Activated naive CD4-positive, alpha-beta T cell treated with anti-CD3 and anti-CD28 coated beads, Interleukin-2, amount 50 U/mL, for 24 hours (primary cell): ENCODE measurements at regions not wholly inside any gene's neighbourhood (a gene's known extent, or its start where the extent isn't known, plus 50 kb on each side); places are given as distances from the start of the nearest gene placed in this dataset.
"Not testable (repeated sequence)": the region's sequence is repeated elsewhere in the genome, so short reads cannot be mapped to it uniquely, and the experiment has no call there.

ENCODE experiments used
- H3K27ac Mint-ChIP-seq: one replicate; pipeline ENCODE4 v1.8.0; 2021; ENCODE audit warnings: mild to moderate bottlenecking, mixed read lengths
- H3K27me3 Mint-ChIP-seq: one replicate; pipeline ENCODE4 v1.8.0; 2021; ENCODE audit warnings: mixed read lengths
- H3K36me3 Mint-ChIP-seq: one replicate; pipeline ENCODE4 v1.8.0; 2021; ENCODE audit warnings: mixed read lengths
- H3K4me1 Mint-ChIP-seq: one replicate; pipeline ENCODE4 v1.8.0; 2021; ENCODE audit warnings: mixed read lengths
- H3K4me3 Mint-ChIP-seq: one replicate; pipeline ENCODE4 v1.8.0; 2021; ENCODE audit warnings: mild to moderate bottlenecking, mixed read lengths
- H3K9me3 Mint-ChIP-seq: one replicate; pipeline ENCODE4 v1.8.0; 2021; ENCODE audit warnings: mixed read lengths

GRCh38 chr3:16076564-16076963 lies 97.9 kb upstream of the GALNT15 start:
- Mint-ChIP-seq H3K4me3 (no peak overlapping the region), H3K9me3 (peaks cover 6% of the 10 kb centered on the region), H3K4me1 (no peaks in the 10 kb centered on the region), H3K27ac (no peak overlapping the region), H3K36me3 (peaks cover 3% of the 10 kb centered on the region), H3K27me3 (no peaks in the 10 kb centered on the region)

- H3K4me1 Mint-ChIP-seq, H3K27ac Mint-ChIP-seq, H3K9me3 Mint-ChIP-seq: not testable (repeated sequence)
Observed at GRCh38 chr3:16077146-16077545, 97.3 kb upstream of the GALNT15 start.

GRCh38 chr3:16077681-16078080 lies 96.8 kb upstream of the GALNT15 start:
- H3K36me3 Mint-ChIP-seq, H3K4me1 Mint-ChIP-seq, H3K4me3 Mint-ChIP-seq, H3K9me3 Mint-ChIP-seq, H3K27ac Mint-ChIP-seq, H3K27me3 Mint-ChIP-seq: not testable (repeated sequence)

More at GRCh38 chr3:16077146-16077545, 97.3 kb upstream of the GALNT15 start:
- H3K4me3 Mint-ChIP-seq, H3K27me3 Mint-ChIP-seq, H3K36me3 Mint-ChIP-seq: not testable (repeated sequence)

- peaks cover 11% of the 10 kb centered on the region for H3K9me3 Mint-ChIP-seq
- H3K4me1 Mint-ChIP-seq = no peaks in the 10 kb centered on the region
- H3K36me3 Mint-ChIP-seq = peaks cover 5% of the 10 kb centered on the region
- no peak overlapping the region for H3K4me3 Mint-ChIP-seq
- H3K27me3 Mint-ChIP-seq = no peaks in the 10 kb centered on the region
- no peak overlapping the region for H3K27ac Mint-ChIP-seq
Observed at GRCh38 chr3:16079519-16079918, 95.0 kb upstream of the GALNT15 start.

GRCh38 chr3:16081661-16082060 lies 92.8 kb upstream of the GALNT15 start:
- Mint-ChIP-seq H3K9me3 (peaks cover 11% of the 10 kb centered on the region), H3K27ac (no peak overlapping the region), H3K4me3 (no peak overlapping the region), H3K36me3 (peaks cover 5% of the 10 kb centered on the region), H3K4me1 (no peaks in the 10 kb centered on the region), H3K27me3 (peaks cover 3% of the 10 kb centered on the region)

- Mint-ChIP-seq H3K27ac (no peak overlapping the region), H3K36me3 (peaks cover 5% of the 10 kb centered on the region), H3K4me1 (no peaks in the 10 kb centered on the region), H3K4me3 (no peak overlapping the region), H3K27me3 (peaks cover 3% of the 10 kb centered on the region), H3K9me3 (peaks cover 11% of the 10 kb centered on the region)
Observed at GRCh38 chr3:16084887-16085286, 89.6 kb upstream of the GALNT15 start.

- Mint-ChIP-seq H3K4me1 (no peaks in the 10 kb centered on the region), H3K36me3 (peaks cover 5% of the 10 kb centered on the region), H3K4me3 (no peak overlapping the region), H3K27ac (no peak overlapping the region), H3K9me3 (peaks cover 10% of the 10 kb centered on the region), H3K27me3 (peaks cover 3% of the 10 kb centered on the region)
Observed at GRCh38 chr3:16085410-16085809, 89.1 kb upstream of the GALNT15 start.

- Mint-ChIP-seq H3K27me3 (peaks cover 3% of the 10 kb centered on the region), H3K9me3 (peaks cover 5% of the 10 kb centered on the region), H3K36me3 (peaks cover 2% of the 10 kb centered on the region), H3K4me3 (no peak overlapping the region), H3K4me1 (no peaks in the 10 kb centered on the region), H3K27ac (no peak overlapping the region)
Observed at GRCh38 chr3:16085884-16086608, 88.4 kb upstream of the GALNT15 start.

- peaks cover 2% of the 10 kb centered on the region for H3K36me3 Mint-ChIP-seq
- H3K4me3 Mint-ChIP-seq = no peak overlapping the region
- H3K4me1 Mint-ChIP-seq = no peaks in the 10 kb centered on the region
- H3K9me3 Mint-ChIP-seq = peaks cover 5% of the 10 kb centered on the region
- peaks cover 3% of the 10 kb centered on the region for H3K27me3 Mint-ChIP-seq
- H3K27ac Mint-ChIP-seq = no peak overlapping the region
Observed at GRCh38 chr3:16086690-16087089, 87.8 kb upstream of the GALNT15 start.

- Mint-ChIP-seq H3K27me3 (peaks cover 3% of the 10 kb centered on the region), H3K27ac (no peak overlapping the region), H3K4me3 (no peak overlapping the region), H3K4me1 (no peaks in the 10 kb centered on the region), H3K9me3 (no peaks in the 10 kb centered on the region), H3K36me3 (no peaks in the 10 kb centered on the region)
Observed at GRCh38 chr3:16088496-16088895, 86.0 kb upstream of the GALNT15 start.

- Mint-ChIP-seq H3K4me1 (no peaks in the 10 kb centered on the region), H3K4me3 (no peak overlapping the region), H3K27me3 (peaks cover 3% of the 10 kb centered on the region), H3K36me3 (no peaks in the 10 kb centered on the region), H3K9me3 (no peaks in the 10 kb centered on the region), H3K27ac (no peak overlapping the region)
Observed at GRCh38 chr3:16089521-16089920, 85.0 kb upstream of the GALNT15 start.

- Mint-ChIP-seq H3K4me3 (no peak overlapping the region), H3K27ac (no peak overlapping the region), H3K36me3 (no peaks in the 10 kb centered on the region), H3K4me1 (no peaks in the 10 kb centered on the region), H3K27me3 (no peaks in the 10 kb centered on the region), H3K9me3 (no peaks in the 10 kb centered on the region)
Observed at GRCh38 chr3:16090024-16090423, 84.5 kb upstream of the GALNT15 start.

GRCh38 chr3:16090706-16091105 lies 83.8 kb upstream of the GALNT15 start:
- Mint-ChIP-seq H3K27me3 (no peaks in the 10 kb centered on the region), H3K4me3 (no peak overlapping the region), H3K4me1 (no peaks in the 10 kb centered on the region), H3K9me3 (no peaks in the 10 kb centered on the region), H3K27ac (no peak overlapping the region), H3K36me3 (no peaks in the 10 kb centered on the region)

GRCh38 chr3:16092923-16093322 lies 81.6 kb upstream of the GALNT15 start:
- H3K9me3 Mint-ChIP-seq = no peaks in the 10 kb centered on the region
- H3K27ac Mint-ChIP-seq = no peak overlapping the region
- H3K4me3 Mint-ChIP-seq = no peak overlapping the region
- H3K4me1 Mint-ChIP-seq = no peaks in the 10 kb centered on the region
- no peaks in the 10 kb centered on the region for H3K27me3 Mint-ChIP-seq
- no peaks in the 10 kb centered on the region for H3K36me3 Mint-ChIP-seq

GRCh38 chr3:16101295-16102186 lies 72.9 kb upstream of the GALNT15 start:
- Mint-ChIP-seq H3K4me1 (no peaks in the 10 kb centered on the region), H3K27me3 (peaks cover 7% of the 10 kb centered on the region), H3K36me3 (no peaks in the 10 kb centered on the region), H3K27ac (no peak overlapping the region), H3K4me3 (no peak overlapping the region), H3K9me3 (no peaks in the 10 kb centered on the region)

GRCh38 chr3:16102187-16102561 lies 72.3 kb upstream of the GALNT15 start:
- H3K9me3 Mint-ChIP-seq = no peaks in the 10 kb centered on the region
- no peak overlapping the region for H3K4me3 Mint-ChIP-seq
- no peaks in the 10 kb centered on the region for H3K36me3 Mint-ChIP-seq
- no peaks in the 10 kb centered on the region for H3K4me1 Mint-ChIP-seq
- H3K27me3 Mint-ChIP-seq = peaks cover 7% of the 10 kb centered on the region
- no peak overlapping the region for H3K27ac Mint-ChIP-seq
